SU-DHL-6 (cell line): ENCODE measurements at regions not wholly inside any gene's neighbourhood (a gene's known extent, or its start where the extent isn't known, plus 50 kb on each side); places are given as distances from the start of the nearest gene placed in this dataset.

ENCODE experiments used
- CTCF ChIP-seq: fragments of 200-600 bp; sonication (generic); IDR thresholded peaks from one replicate; pipeline ENCODE4 v1.5.1; 2017; ENCODE audit warnings: antibody characterized with exemption, mild to moderate bottlenecking, low read length, moderate library complexity; ENCODE audit not compliant: insufficient read depth, poor library complexity, severe bottlenecking
- EZH2phosphoT487 ChIP-seq: fragments of 200-600 bp; sonication (generic), shearing (Covaris generic); conservative IDR thresholded peaks from 2 replicates; pipeline ENCODE4 v1.6.1; 2018; ENCODE audit warnings: mild to moderate bottlenecking, antibody characterized with exemption, low read length, moderate library complexity, mixed read lengths

- no peak for TF ChIP-seq CTCF
- TF ChIP-seq EZH2phosphoT487 = no peak
These were observed 237.7 kb upstream of the ZFHX3 start for GRCh38 chr16:73285436-73286201.
